ENCODE measurements at regions not wholly inside any gene's neighbourhood (a gene's known extent, or its start where the extent isn't known, plus 50 kb on each side); places are given as distances from the start of the nearest gene placed in this dataset.
"Not testable (repeated sequence)": the region's sequence is repeated elsewhere in the genome, so short reads cannot be mapped to it uniquely, and the experiment has no call there.

DNA sequence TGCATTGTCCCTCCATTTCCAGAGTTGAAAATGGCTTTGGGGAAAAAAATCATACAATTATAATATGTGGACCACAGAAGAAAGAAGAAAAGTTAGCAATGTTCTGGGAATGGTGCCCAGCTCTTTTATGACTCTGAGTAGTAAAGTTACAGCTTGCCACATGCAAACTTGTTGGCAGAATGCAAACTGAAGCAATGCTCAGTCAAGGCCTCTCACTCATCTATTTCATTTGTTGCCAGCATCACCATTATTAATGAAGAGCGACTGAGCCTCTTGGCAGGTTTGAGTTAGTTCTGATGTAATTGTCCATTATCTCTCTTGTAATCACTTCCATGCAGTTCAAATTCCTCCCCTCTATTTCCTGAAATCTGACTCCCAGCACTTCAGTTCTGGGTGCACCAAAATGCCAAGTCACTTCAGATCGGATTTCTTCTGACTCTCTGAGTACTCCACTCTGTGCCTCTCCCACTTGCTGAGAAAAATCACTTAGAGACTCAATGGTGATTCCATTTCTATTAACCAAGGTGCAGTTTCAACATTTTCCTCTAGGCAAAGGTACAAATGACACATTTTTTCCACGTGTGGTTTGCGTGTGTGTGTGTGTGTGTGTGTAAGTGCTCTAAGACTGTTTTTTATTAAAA is 154.4 kb upstream of the STMND1 start:
- no peak for DNase-seq (ENCODE audit: low read depth)

- no peak for DNase-seq (ENCODE audit: low read depth)
Measured at GRCh38 chr6:16944596-16944995, 157.3 kb upstream of the STMND1 start.

GRCh38 chr6:16939839-16940238 is 162.0 kb upstream of the STMND1 start:
- no peak for DNase-seq (ENCODE audit: low read depth)

GRCh38 chr6:16939351-16939750 is 162.5 kb upstream of the STMND1 start:
- DNase-seq (ENCODE audit: low read depth) = no peak

DNA sequence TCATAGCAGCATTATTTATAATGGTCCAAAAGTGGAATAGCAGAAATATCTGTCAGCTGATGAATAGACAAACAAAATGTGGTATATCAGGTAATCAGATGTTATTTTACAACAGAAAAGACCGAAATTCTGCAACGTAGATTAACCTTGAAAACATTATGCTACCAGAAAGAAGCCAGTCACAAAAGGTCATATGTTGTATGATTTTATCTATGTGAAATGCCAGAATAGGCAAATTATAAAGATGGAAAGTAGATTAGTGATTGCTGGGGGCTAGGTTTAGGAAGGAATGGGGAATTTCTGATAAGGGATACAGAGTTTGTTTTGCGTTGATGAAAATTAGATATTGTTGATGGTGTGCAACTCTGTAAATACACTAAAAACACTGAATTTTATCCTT is 165.0 kb upstream of the STMND1 start:
- DNase-seq (ENCODE audit: low read depth) = no peak

- DNase-seq (ENCODE audit: low read depth) = no peak
Measured at GRCh38 chr6:16933961-16934360, 167.9 kb upstream of the STMND1 start.

- no peak for DNase-seq (ENCODE audit: low read depth)
Measured at GRCh38 chr6:16933532-16933931, 168.3 kb upstream of the STMND1 start.

DNA sequence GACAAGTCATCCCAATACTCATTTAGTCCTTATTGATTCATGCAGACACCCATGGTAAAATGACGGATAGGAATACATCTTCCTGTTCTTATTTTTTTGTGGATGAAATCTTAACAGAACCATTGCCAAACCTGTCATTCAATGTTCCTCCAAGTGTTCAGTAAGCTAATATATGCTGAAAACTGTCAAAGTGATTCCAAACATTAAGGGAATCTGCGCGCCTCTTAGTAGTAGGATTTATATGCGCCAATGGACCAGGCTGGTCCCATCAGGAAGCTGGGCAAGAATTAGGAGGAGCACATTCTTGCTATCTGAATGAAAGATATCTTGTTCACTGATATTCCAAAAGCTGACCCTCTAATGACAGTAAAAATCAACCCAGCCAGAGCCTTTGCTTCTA is 168.9 kb upstream of the STMND1 start:
- no peak for DNase-seq (ENCODE audit: low read depth)

GRCh38 chr6:16931079-16931478 is 169.8 kb upstream of the ATXN1 start:
- not testable (repeated sequence) for DNase-seq (ENCODE audit: low read depth)

- DNase-seq (ENCODE audit: low read depth) = no peak
Measured at GRCh38 chr6:16930432-16930831, 169.2 kb upstream of the ATXN1 start.

DNA sequence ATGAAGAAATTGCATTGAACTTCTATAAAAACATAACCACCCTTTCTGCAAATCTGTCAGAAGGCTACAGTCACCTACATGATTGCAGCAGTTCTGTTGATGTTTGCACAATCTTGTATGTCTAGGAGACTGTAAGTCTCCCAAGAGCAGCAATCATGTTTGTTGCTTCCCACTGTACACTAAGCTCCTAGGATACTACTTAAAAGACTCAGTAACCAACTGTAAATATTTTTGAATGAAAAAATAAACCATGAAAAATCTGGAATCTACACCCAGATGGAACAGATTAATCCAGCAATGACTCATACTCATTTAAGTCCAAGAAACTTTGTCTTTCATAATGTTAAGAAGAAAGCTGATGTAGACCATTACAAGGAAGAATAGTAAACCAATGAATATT is 168.5 kb upstream of the ATXN1 start:
- no peak for DNase-seq (ENCODE audit: low read depth)

- no peak for DNase-seq (ENCODE audit: low read depth)
Measured at GRCh38 chr6:16928387-16928786, 167.1 kb upstream of the ATXN1 start.

GRCh38 chr6:16927205-16927604 is 165.9 kb upstream of the ATXN1 start:
- no peak for DNase-seq (ENCODE audit: low read depth)

GRCh38 chr6:16925461-16925860 is 164.2 kb upstream of the ATXN1 start:
- DNase-seq (ENCODE audit: low read depth) = no peak

DNA sequence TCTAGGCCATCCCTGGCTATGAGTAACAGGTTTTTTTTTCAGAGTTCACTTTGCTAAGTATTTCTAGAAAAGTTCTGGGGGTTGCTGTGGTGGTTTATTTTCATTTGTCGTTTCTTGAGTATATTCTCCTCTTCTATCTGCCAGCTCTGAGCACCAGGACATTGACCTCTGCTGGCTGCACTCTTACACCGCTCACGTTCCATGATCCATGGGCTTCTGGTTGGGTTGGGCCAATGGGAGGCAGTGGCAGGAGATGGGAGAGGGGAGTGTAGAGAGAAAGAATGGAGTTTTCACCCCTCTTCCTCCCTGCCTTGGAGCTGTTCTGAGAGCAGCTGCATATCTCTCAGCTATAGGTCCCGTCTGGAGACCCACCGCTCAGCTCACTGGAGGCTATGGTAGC is 161.0 kb upstream of the ATXN1 start:
- DNase-seq (ENCODE audit: low read depth) = no peak

DNA sequence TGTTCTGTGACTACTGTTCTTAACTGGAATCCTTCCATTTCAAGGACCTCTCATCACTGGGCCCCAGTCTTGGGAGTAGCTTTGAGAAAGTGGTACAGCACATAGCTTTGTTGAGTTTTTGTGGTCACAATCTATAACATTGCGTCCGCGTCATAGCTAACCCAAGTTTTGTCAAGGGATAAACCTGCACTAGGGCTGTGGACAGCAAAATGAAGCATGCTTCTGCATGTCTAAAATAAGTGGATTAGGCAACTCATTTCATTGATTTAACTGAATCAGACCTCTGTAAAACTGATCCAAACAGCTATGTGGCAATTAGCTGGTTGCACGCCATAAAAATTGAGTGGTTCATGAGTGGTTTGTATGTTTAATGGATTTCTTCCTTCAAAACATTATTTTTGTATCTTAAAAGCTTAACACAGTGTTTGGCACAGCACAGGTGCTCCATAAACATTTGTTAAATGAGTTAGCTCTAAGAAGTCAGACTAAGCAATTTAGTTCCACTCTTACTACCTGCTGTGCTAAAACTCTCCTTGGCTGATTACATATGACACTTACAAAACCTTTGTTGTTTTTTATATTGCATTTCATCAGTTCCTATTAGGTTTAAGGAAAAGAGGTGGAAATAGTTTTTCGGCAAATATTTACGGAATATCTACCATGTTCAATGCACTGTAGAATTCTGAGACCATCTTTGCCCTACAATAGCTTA is 160.3 kb upstream of the ATXN1 start:
- DNase-seq (ENCODE audit: low read depth) = no peak

DNA sequence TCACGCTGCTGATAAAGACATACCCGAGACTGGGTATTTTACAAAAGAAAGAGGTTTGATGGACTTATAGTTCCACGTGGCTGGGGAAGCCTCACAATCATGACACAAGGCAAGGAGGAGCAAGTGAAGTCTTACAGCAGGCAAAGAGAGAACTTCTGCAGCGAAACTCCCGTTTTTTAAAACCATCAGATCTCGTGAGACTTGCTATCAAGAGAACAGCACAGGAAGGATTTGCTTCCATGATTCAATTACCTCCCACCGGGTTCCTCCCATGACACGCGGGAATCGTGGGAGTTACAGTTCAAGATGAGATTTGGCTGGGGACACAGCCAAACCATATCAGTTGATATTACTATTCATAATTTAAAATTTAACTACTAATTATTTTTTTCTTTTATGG is 157.3 kb upstream of the ATXN1 start:
- DNase-seq (ENCODE audit: low read depth) = no peak

DNA sequence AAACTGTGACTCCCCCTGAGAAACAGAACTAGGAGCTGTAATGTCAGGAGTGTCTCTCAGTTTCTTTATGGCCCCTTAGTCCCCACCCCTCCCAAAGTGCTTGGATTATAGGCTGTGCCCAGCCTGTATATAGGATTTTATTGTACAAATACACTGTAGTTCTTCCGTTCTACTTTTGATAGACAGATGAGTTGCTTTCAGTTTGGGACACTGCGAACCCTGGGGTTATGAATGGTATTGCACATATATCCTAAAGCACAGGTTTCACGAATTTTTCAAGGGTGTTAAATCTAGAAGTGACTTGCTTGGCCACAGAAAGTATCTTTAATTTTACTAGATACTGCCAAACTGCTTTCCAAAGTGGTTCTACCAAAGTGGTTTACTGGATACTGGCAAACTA is 152.9 kb upstream of the ATXN1 start:
- DNase-seq (ENCODE audit: low read depth) = no peak

GRCh38 chr6:16912756-16913155 is 151.5 kb upstream of the ATXN1 start:
- no peak for DNase-seq (ENCODE audit: low read depth)

DNA sequence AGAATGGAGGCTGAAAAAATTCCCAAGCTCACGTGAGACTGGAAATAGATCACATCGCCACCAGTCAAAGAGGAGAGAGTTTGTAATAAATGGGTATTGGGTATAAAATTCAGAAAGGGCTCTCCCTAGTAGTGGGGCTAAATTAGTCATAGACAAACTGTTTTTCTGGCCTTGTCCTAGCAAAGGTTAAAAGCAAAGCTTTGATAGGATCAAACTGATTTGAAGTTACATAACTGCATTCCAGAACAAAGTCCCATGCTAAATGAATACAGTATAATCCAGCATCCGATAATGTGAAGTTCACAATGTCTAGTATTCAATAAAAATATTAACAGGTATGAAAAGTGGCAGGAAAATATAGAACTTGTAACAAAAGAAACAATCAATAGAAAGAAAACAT is 149.8 kb upstream of the ATXN1 start:
- no peak for DNase-seq (ENCODE audit: low read depth)

DNA sequence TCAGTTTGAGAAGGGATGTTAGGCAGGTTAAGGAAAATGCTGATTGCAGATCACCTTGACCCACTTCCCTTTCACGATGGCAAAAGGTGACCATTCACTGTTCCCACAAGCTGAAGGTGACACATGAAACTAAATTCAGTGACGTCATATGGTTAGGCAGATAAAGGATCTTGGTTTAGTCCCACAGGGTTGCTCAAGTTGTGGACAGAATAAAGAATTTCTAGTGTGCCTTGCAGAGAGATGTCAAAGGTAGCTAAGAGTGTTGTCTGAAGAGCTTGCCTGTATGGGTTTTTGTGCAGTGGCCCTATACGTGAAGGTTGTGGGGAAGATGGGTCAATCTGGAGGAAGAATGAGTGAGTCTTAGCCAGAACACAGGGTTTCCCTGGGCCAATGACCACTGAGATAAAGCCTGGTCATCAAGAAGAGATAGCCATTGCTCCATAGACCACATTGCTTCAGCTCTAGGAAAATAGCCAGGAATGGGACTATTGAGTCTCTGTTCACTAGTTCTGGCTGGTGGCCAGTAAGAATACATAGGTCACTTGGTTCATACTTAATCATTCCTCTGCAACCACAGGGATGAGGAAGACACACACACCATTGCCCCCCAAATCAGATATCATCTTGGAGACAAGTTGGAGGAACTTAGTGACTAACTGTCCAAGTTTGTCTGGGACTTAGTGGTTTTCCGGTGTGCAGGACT is 148.5 kb upstream of the ATXN1 start:
- no peak for DNase-seq (ENCODE audit: low read depth)

- DNase-seq (ENCODE audit: low read depth) = no peak
Measured at GRCh38 chr6:16907991-16908390, 146.7 kb upstream of the ATXN1 start.

DNA sequence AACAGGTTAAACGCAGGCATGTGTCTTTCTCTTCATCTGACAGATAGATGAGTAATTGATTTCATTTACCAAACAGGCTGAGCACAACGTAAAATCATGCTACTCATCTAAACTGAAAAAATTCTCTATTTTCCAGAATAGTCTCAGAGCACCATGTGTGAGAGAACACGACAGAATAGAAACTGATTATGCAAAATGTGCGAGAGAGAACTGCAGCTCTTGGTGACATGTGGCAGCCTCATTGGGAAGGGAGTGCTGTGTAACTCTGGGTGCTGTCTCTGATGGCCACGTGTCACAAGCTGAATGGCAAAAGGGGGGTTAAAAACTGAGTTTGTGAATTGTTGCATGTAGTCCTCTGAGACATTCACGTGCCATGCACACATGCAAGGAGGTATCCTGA is 143.7 kb upstream of the ATXN1 start:
- no peak for DNase-seq (ENCODE audit: low read depth)

- no peak for DNase-seq (ENCODE audit: low read depth)
Measured at GRCh38 chr6:16903470-16903869, 142.2 kb upstream of the ATXN1 start.
